GM18868 (cell line): ENCODE measurements at regions not wholly inside any gene's neighbourhood (a gene's known extent, or its start where the extent isn't known, plus 50 kb on each side); places are given as distances from the start of the nearest gene placed in this dataset.
"Not testable (repeated sequence)": the region's sequence is repeated elsewhere in the genome, so short reads cannot be mapped to it uniquely, and the experiment has no call there.

Source experiments
- ATAC-seq: cut with Tn5 transposase; IDR thresholded peaks from one replicate; pipeline ENCODE4 v1.9.1; 2021; ENCODE audit warnings: mild to moderate bottlenecking, moderate library complexity; ENCODE audit not compliant: unreplicated experiment

DNA sequence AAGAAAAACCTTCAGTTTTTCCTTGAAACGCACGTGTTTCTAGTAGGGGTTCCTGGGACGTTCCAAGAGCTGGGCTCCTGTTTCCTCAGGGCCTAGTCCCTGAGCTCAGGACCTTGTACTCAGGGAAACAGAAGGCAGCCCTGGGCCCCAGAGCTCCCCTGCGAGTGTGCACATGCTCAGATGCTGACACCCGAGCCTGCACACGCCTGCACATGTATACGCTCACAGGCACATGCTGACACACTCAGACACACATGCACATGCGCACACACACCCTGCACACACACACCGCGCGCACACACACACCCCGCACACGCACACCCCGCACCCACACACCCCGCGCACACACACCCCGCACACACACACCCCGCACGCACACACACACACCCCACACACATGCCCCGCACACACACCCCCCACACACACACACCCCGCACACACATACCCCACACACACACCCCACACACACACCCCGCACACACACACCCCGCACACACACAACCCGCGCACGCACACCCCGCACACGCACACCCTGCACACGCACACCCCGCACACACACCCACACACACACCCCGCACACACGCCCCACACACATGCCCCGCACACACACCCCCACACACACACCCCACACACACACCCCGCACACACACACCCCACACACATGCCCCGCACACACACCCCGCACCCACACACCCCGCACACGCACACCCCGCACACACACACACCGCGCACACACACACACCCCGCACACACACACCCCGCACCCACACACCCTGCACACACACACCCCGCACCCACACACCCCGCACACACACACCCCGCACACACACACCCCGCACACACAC, 52.2 kb downstream of the CALML3 start:
- ATAC-seq: no peak

DNA sequence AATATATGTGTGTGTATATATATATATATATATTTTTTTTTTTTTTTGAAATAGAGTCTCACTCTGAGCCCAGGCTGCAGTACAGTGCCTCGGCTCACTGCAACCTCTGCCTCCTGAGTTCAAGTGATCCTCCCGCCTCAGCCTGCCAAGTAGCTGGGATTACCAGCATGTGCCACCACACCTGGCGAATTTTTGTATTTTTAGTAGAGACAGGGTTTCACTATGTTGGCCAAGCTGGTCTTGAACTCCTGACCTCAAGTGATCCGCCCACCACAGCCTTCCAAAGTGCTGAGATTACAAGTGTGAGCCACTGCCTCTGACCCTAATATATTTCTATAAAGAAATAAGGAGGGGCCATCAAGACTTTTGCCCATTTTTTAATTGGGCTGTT, 55.3 kb downstream of the CALML3 start:
- not testable (repeated sequence) for ATAC-seq

DNA sequence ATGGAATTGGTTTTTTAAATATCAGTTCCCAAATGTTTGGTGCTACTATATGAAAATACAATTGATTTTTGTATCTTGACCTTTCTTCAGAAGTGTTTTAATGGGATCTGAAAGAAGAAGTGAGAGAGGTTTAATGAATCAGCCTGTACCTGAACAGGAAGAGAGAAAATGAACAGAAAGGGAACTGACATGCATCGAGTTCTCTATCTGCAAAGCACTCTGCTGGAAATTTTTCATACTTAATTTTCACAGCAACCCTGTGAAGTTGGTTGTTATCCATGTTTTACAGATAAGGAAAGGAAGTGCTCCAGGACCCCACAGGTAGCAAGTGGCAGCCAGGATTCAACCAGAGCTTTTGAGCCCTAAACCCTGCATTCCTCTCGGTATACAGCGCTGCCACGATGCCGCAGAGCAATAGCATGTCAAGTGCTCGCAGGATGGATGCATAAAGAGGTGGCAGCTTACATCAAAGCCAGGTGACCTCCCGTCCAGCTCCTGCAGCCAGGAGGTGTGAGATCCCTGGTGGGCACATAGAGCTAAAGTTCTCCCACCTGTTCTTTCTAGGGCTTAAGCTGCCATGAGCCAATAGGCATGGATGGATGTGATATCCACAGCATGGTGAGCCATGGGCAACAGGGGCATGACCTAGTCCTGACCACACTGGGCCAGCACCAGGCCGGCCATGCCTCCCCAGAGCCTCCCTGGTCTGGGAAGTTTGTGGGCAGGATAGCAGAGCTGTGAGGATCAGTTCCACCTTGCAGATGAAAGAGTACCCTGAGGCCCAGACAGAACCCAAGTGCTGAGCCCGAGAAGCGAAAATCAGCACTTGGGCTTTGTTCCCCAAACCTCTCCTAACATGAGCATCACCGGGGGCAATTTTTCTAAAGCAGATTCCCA, 57.2 kb downstream of the CALML3 start:
- peak; percentile 53 for ATAC-seq

DNA sequence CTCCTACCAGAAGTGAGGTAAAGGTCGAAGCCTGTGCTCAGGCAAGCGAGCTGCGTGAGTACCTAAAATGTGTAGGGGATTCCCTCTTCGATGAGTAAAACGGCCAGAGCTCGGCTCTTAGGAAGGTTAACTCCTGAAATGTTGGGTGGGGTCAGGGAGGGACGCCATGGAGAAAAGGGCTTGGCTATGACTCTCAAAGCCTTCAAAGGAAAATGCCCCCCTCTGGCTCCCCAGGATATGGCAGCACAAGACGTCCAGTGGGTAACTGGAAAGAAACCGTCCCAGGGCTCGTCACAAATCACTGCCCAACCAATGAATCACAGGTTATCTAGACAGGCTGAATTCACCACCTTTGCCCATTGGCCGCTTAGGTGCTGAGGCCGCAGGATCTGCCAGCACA, 58.0 kb downstream of the CALML3 start:
- no peak for ATAC-seq

DNA sequence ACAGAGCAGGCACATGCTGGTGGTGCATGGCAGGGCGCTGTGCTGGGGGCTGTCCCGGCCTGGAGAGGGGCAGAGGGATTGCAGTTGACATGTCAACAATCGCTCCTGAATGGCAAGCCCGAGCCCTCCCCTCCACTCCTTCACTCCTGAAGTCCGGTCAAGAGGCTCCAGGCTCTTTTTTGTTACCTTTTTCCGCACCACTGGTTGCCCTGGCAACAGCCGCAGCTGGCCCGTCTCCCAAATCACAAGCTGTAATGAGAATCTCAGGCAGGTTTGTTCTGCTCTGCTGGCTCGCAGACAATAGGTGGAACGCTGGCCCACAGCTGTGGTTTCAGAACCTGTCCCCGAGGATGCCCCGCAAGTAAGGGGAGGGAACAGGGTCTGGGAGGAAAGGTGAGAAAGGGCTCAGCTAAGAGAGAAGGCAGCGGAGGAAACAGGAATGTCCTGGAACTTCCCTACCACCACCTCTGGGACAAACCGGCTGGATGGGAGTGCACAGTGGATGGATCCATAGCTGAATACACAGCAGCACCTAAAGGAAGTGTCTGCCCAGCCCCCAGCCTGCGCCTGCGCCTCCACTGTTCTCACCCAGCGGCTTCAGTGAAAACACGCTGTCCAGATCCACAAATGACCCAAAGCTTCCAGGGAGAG, 58.9 kb downstream of the CALML3 start:
- ATAC-seq: peak; percentile 49

DNA sequence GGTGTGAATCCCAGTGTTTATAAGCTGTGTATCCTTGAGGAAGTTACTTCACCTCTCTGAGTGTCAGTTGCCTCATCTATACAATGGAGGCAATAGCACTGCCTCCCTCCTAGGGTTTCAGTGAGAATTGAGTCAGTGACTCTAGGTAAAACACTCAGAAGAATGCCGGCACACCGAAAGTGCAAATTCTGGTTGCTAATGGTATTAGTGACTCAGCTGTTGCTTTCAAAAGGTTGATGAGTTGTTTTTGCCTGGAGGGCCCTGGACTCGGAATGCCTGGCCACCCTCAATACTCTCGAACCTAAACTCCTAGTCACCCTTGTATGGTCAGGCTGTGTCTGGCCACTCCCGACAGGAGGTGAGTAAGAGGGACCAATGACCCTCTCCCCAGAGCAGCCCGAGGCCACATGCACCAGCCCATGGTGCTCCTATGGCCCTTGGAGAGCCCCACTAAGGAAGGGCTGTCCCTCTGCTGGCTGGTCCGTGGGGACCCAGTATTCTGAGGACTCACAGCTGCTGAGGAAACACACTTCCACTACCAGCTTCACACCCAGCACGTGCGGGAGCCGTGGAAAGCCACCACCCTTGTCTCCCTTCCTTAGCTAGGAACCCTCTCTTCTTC, 60.2 kb downstream of the CALML3 start:
- peak; percentile 47 for ATAC-seq

DNA sequence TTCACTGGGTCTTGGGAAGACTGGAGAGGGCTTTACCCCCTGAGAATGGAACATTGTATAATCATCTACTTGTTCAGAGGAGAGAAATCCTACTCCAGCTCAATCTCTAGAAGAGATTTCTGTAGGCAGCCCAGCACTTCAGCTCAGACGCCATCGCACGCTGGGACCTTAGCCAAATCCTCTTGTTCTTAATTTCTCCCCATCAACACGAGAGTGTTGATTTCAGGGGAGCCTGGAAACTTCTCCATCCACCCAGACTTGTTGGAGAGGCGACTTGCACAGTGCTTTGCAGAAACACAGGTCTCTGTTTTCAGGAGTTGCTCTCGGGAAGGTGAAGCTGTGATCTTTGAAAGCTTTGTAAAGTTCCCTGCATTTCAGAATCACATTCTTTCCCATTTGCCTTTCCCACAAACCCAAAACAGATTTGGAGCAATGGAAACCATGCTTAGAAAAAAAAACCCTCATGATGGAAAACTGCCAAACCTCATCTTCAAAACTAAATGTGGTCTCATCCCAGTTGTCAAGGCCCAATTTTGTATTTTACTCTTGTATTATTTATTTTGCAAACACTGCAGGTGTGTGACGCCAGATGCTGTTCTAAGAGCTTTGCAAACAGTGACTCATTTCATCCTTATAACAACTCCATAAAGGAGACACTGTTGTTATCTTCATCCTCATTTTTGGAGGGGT, 60.9 kb downstream of the CALML3 start:
- no peak for ATAC-seq

DNA sequence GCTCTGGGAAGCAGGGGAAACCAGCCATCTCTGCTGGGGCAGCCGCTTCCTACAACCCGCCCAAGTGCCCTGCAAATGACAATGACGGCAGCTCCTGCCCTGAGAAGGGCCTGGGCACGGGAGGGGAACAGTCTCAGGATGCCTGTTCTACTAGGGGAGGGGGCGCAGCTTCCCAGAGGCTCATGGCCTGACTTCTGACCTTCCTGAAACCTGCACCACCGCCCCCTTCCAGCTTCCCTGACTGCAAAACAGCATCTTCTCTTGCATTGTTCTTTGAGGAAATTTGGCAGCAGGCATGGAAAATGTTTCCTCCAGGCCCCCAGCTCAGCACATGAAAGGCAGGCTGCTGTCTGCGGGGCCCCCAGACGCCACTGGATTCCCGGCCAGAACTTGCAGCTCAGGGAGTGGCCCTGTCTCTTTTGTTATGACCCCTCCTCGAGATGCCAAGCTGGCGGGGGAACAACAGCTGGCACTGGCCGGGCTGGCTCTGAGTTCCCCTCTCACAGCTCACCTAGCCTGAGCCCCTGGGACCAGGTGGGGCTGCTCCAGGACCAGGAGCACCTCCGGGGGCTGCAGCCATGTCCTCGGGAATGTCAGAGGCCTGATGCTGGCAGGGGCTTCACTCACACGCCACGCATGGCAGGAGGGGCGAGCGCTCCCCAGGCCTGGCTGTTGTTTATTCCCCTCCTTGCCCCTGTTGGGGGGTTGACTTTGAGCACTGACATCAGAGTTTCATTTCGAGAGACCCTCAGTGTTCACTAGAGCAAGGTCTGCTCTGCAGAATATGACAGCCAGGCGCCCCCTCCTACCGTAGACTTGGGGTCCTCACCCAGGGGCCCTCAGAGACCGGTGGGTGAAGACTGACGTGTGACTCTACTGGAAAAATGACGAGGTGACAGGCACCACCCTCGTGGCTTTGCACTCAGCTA, 62.7 kb downstream of the CALML3 start:
- ATAC-seq: no peak

DNA sequence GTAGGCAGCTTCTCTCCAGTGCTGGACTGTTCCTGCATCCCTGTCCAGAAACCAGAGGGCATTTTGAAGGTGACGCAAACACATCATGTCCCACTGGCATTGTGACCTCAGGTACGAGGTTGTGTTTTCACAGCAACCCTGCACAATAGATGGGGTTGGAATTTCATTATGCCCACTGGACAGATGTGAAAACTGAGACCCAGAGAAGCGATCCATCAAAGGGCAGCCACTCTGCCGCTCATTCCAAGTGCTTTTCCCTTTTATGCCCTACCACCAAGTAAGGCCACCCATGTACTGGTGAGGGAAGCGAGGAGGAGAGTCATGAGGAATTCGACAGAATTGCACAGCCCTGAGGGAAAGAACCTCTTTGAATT, 63.3 kb downstream of the CALML3 start:
- no peak for ATAC-seq

DNA sequence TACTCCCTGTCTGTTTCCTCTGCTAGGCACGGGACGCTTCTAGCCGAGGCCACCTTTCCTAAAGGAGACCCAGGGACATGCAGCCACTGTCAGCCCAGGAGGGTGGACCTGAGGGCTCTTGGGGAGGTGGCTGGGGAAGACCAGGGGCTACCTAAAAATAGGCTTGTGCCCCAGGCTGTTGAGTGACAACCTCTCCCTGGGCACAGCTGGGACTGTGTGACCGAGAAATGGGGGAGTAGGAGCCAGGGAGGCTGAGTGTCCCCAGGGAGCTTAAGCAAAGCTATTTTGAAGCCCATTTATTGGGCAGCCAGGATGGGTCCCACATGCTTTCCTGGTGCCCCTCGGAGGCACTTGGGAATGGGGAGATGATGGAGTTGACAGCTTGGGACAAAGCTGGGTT, 63.8 kb downstream of the CALML3 start:
- no peak for ATAC-seq
